ENCODE measurements at regions not wholly inside any gene's neighbourhood (a gene's known extent, or its start where the extent isn't known, plus 50 kb on each side); places are given as distances from the start of the nearest gene placed in this dataset.

- no peak for TF ChIP-seq HDAC6 (IDR thresholded peaks at IDR 0.05; ENCODE audit: low read depth, low read length)
- no peak for TF ChIP-seq TAF1 (IDR thresholded peaks at IDR 0.05; ENCODE audit: low read depth, low read length)
- no peak for TF ChIP-seq SUZ12 (IDR thresholded peaks at IDR 0.05; ENCODE audit: low read length)
Measured at GRCh38 chr14:38593476-38593875, 337.6 kb upstream of the CLEC14A start (continued).

Data from H1 (cell line).